Effector memory CD8-positive, alpha-beta T cell (primary cell): ENCODE measurements at regions not wholly inside any gene's neighbourhood (a gene's known extent, or its start where the extent isn't known, plus 50 kb on each side); places are given as distances from the start of the nearest gene placed in this dataset.
"Not testable (repeated sequence)": the region's sequence is repeated elsewhere in the genome, so short reads cannot be mapped to it uniquely, and the experiment has no call there.

Experiments used
- ATAC-seq: fragments of 150-1000 bp; cut with Tn5 transposase; replicated peaks from 2 replicates; pipeline ENCODE4 v1.10.0; 2021; ENCODE audit warnings: mild to moderate bottlenecking, moderate library complexity
- DNase-seq, 3 experiments: peaks; one replicate each; pipeline ENCODE4 v3.0.0; 2021
- H3K27ac Mint-ChIP-seq, 2 donors: one replicate each; pipeline ENCODE4 v1.8.0; 2022; ENCODE audit warnings: mild to moderate bottlenecking in 2 of 2, mixed read lengths in 2 of 2, moderate library complexity in 2 of 2
- H3K27me3 Mint-ChIP-seq, 2 donors: one replicate each; pipeline ENCODE4 v1.8.0; 2022; ENCODE audit warnings: mixed read lengths in 2 of 2
- H3K36me3 Mint-ChIP-seq: one replicate; pipeline ENCODE4 v1.8.0; 2022; ENCODE audit warnings: mild to moderate bottlenecking, moderate library complexity, mixed read lengths; ENCODE audit not compliant: insufficient read depth
- H3K4me1 Mint-ChIP-seq, 2 donors: one replicate each; pipeline ENCODE4 v1.8.0; 2022; ENCODE audit warnings: low read depth in 2 of 2, mixed read lengths in 2 of 2
- H3K4me3 Mint-ChIP-seq, 2 donors: one replicate each; pipeline ENCODE4 v1.8.0; 2022; ENCODE audit warnings: mild to moderate bottlenecking in 2 of 2, mixed read lengths in 2 of 2, moderate library complexity in 2 of 2
- H3K9me3 Mint-ChIP-seq, 2 donors: one replicate each; pipeline ENCODE4 v1.8.0; 2022; ENCODE audit warnings: mixed read lengths in 2 of 2

DNA sequence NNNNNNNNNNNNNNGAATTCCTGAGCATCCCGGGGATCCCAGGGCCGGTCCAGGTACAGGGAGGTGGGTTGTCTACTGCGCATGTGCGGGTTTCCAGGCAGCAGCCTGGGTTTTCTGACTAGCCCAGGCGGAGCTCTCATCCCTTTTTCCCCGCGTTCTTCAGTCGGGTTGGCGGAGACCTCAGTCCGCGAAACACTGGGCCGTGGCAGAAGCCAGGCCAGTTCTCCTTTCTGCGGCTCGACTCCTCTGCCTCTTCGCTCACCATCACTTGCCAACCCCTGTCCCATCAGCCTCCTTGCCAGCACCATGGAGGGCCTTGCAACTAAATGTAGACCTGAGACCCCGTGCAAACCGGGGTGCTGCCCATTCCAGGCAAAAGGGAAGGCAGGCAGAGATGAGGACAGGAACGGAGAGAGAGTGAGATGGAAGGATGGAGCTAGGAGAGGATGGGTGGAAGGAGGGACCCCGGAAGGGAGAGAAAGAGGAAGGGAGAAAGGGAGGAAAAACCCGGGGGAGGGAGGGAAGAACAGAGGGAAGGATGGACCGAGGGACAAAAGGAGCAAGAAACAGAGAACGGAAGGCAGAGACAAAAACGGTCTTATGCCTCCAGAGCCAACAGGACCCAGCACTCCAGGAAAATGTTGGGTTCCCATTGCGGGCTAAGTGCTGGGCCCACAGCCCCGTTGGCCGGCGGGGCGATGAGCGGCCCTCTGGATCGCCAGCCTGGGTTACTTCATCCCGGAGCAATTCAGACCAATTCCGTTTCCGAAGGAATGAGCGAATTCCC lies 445.4 kb upstream of the DEFB115 start:
- no peak overlapping the region for H3K4me3 Mint-ChIP-seq
- H3K9me3 Mint-ChIP-seq: peaks cover 9 to 17% of the 10 kb centered on the region in 2 donors
- no peaks in the 10 kb centered on the region for H3K4me1 Mint-ChIP-seq
- H3K27me3 Mint-ChIP-seq: peaks cover 0 to 5% of the 10 kb centered on the region in 2 donors
- ATAC-seq: no peak
- no peak for DNase-seq
- no peaks in the 10 kb centered on the region for H3K36me3 Mint-ChIP-seq
- H3K27ac Mint-ChIP-seq: no peak overlapping the region

DNA sequence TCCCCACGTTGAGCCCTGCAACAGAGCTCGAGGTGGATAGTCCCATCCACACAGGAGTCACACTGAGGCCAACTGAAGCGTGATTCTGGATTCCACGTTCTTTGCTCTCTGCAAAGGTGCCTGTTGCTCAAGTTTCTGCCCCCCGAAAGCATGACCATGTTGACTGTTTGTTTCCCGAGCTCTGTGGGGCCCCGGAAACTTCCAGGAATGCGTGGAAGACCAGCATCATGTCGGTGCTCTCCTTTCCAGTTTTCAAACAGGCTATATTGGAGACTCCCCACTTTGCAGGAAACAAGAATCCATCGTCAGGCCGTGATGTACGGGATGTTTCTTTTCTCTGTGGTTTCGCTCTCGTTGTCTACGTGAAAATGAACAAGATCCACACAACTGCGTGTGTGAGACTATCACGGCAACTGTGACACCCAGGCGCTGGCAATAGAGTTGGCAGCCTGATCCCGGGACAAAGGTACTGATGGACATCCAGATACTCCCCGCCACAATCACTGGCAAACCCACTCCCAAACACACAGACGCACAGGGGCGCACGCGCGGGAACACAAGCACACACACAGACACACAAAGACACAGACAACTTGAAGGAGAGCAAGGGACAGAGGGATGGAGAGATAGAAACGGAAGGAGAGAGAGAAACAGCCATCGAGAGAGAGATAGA lies 444.6 kb upstream of the DEFB115 start:
- H3K9me3 Mint-ChIP-seq: peaks cover 9 to 17% of the 10 kb centered on the region in 2 donors
- H3K27me3 Mint-ChIP-seq: peaks cover 0 to 5% of the 10 kb centered on the region in 2 donors
- no peaks in the 10 kb centered on the region for H3K36me3 Mint-ChIP-seq
- H3K27ac Mint-ChIP-seq: no peak overlapping the region
- DNase-seq (no peak), ATAC-seq (no peak)
- no peaks in the 10 kb centered on the region for H3K4me1 Mint-ChIP-seq
- no peak overlapping the region for H3K4me3 Mint-ChIP-seq

DNA sequence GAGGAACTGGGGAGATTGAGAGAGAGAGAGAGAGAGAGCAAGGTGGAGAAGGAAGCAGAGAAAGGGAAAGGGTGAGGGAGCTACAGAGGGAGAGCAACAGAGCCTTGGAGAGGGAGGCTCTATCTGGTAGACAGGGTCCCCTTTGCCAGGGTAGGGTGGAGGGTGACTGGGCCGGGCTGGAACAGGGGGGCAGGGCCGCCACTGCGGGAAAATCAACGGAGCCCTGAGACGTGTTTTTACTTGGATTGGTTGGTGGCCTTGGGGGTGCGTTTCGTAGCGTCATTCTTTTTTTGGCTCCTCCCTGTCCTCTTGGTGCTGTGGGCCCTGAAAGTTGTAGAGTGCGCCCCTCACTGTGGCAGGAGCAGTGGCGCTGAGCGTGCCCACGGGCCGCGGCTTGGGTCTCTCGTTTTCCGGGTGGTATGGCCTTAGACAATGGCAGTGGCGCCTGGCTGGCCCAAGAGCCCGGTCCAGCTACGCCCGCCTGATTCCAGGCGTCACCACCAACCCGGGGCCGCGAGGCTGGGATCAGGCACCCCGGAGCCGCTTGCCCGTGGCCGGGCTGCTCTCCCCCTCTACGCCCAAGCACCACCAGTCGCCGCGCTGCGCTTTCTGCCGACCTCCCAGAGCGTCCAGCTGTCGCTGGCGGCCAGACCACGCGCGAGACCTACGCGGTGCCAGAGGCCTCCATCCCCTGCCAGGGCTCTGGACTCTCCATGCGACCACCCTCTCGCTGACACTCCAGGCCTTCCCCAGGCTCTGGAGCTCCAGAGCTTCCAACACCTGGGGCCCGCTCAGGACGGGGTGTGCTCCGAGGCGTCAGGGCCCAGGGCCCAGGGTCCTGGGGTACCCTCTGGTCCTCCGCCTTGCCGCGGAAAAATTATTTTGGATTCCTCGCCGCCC lies 443.8 kb upstream of the DEFB115 start:
- not testable (repeated sequence) for H3K4me1 Mint-ChIP-seq, DNase-seq, H3K4me3 Mint-ChIP-seq, ATAC-seq, H3K27ac Mint-ChIP-seq, H3K27me3 Mint-ChIP-seq, H3K36me3 Mint-ChIP-seq
- H3K9me3 Mint-ChIP-seq: peaks cover 9 to 17% of the 10 kb centered on the region in 2 donors

- not testable (repeated sequence) for ATAC-seq
Observed at GRCh38 chr20:30814312-30814639, 443.2 kb upstream of the DEFB115 start.

GRCh38 chr20:30815027-30815576 lies 442.4 kb upstream of the DEFB115 start:
- not testable (repeated sequence) for H3K4me3 Mint-ChIP-seq, H3K36me3 Mint-ChIP-seq, H3K4me1 Mint-ChIP-seq, ATAC-seq, H3K27me3 Mint-ChIP-seq, H3K27ac Mint-ChIP-seq, DNase-seq
- H3K9me3 Mint-ChIP-seq: peaks cover 9 to 17% of the 10 kb centered on the region in 2 donors

More at GRCh38 chr20:30814312-30814639, 443.2 kb upstream of the DEFB115 start:
- H3K27ac Mint-ChIP-seq, H3K27me3 Mint-ChIP-seq, DNase-seq, H3K4me3 Mint-ChIP-seq, H3K4me1 Mint-ChIP-seq, H3K36me3 Mint-ChIP-seq: not testable (repeated sequence)
- peaks cover 9 to 17% of the 10 kb centered on the region in 2 donors for H3K9me3 Mint-ChIP-seq

DNA sequence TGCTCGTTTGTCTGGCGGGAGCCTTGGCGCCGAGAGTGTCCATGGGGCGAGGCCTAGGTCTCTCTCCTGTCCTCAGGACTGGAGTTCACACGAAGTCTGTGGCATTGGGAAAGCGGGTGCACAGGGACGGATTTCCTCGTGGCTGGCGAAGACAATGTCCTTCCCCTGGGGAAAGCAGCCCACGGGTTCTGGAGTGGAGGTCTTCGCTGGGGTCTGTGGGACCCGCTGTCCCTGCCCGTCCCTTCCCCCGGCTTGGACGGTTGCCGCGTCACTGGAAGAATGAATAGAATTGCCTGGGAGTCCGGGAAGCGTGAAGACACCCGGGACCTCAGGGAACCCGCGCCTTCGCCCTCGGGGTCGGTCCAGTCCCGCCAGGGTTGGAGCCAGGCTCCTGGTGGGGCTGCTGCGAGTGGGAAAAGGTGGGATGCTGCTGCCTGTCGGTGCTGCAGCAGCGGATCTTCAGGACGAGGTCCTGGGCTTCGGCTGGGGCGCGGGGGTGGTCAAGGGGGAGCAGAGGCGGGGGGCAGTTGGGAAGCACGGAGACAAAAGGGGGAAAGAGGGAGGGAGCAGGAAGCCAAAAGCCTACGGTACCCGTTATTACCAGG lies 441.8 kb upstream of the DEFB115 start:
- Mint-ChIP-seq H3K4me3 (no peak overlapping the region), H3K27ac (no peak overlapping the region), H3K4me1 (no peaks in the 10 kb centered on the region), H3K36me3 (no peaks in the 10 kb centered on the region), H3K27me3 (peaks cover 0 to 5% of the 10 kb centered on the region in 2 donors), H3K9me3 (peaks cover 9 to 17% of the 10 kb centered on the region in 2 donors)
- ATAC-seq (no peak), DNase-seq (no peak)

DNA sequence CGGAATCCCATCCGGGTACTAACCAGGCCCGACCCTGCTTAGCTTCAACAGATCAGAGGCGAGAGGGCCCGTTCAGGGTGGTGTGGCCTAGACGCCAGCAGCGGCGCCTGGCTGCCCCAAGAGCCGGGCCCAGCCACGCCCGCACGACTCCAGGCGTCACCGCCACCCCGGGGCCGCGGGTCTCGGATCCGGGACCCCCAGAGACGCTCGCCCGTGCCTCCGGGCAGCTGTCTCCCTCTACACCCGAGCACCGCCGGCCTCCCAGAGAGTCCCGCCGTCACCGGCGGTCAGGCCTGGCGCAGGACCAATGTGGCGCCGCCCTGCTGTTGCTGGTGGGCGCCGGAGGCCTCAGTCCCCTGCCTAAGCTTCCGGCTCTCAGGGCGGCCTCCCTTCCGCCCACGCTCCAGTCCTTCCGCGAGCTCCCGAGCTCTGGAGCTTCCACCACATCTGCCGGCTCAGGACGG lies 441.2 kb upstream of the DEFB115 start:
- H3K4me3 Mint-ChIP-seq: no peak overlapping the region
- H3K36me3 Mint-ChIP-seq: no peaks in the 10 kb centered on the region
- no peak for DNase-seq
- no peaks in the 10 kb centered on the region for H3K4me1 Mint-ChIP-seq
- peaks cover 9 to 17% of the 10 kb centered on the region in 2 donors for H3K9me3 Mint-ChIP-seq
- H3K27me3 Mint-ChIP-seq: peaks cover 0 to 5% of the 10 kb centered on the region in 2 donors
- ATAC-seq: no peak
- no peak overlapping the region for H3K27ac Mint-ChIP-seq

DNA sequence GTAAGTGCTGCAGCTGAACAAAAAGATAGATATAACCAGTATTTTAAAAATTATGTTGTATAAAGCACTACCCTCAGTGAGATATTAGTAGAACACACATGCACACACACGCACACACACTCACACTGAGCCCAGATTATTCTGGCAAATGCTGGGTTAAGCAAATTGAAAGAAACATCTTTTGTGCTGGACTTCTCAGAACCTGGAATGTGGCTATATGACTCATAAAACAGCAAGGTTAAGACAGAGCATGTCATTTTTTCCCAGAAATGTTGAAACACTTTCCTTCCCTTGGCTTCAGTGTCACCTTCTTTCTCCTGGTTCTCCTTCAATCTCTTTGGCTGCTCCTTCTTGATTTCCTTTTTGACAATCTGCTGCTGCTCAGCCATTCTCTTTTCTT lies 435.8 kb upstream of the DEFB115 start:
- H3K4me3 Mint-ChIP-seq, H3K36me3 Mint-ChIP-seq, ATAC-seq, DNase-seq, H3K4me1 Mint-ChIP-seq, H3K27me3 Mint-ChIP-seq, H3K9me3 Mint-ChIP-seq, H3K27ac Mint-ChIP-seq: not testable (repeated sequence)

- not testable (repeated sequence) for ATAC-seq, H3K27me3 Mint-ChIP-seq, H3K4me1 Mint-ChIP-seq, H3K36me3 Mint-ChIP-seq, H3K4me3 Mint-ChIP-seq, H3K27ac Mint-ChIP-seq, DNase-seq
- H3K9me3 Mint-ChIP-seq: peaks cover 1 to 13% of the 10 kb centered on the region in 2 donors
Observed at GRCh38 chr20:30824666-30825065, 432.8 kb upstream of the DEFB115 start.

DNA sequence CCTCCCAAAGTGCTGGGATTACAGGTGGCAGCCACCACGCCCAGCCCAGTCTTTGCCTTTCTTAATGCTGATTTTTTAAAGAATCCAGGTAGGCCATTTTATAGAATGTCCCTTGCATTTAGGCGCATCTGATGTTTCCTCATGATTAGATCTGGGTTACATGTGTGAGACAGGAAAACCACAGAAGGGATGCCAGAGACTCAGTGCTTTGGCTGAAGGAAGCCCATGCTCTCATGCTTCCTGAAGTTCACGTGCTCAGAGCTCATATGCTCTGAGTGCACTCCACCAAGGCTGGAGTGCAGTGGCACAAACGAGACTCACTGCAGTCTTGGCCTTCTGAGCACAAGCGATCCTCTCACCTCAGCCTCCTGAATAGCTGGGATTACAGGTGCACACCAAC lies 411.5 kb upstream of the DEFB115 start:
- H3K27me3 Mint-ChIP-seq, H3K9me3 Mint-ChIP-seq, H3K36me3 Mint-ChIP-seq, H3K27ac Mint-ChIP-seq, H3K4me3 Mint-ChIP-seq, DNase-seq, H3K4me1 Mint-ChIP-seq: not testable (repeated sequence)
- ATAC-seq: peak; percentile 63

- not testable (repeated sequence) for H3K4me3 Mint-ChIP-seq, H3K27me3 Mint-ChIP-seq, ATAC-seq, H3K4me1 Mint-ChIP-seq, H3K36me3 Mint-ChIP-seq, DNase-seq, H3K27ac Mint-ChIP-seq
- H3K9me3 Mint-ChIP-seq: peaks cover 10 to 25% of the 10 kb centered on the region in 2 donors
Observed at GRCh38 chr20:30868271-30868670, 389.2 kb upstream of the DEFB115 start.

DNA sequence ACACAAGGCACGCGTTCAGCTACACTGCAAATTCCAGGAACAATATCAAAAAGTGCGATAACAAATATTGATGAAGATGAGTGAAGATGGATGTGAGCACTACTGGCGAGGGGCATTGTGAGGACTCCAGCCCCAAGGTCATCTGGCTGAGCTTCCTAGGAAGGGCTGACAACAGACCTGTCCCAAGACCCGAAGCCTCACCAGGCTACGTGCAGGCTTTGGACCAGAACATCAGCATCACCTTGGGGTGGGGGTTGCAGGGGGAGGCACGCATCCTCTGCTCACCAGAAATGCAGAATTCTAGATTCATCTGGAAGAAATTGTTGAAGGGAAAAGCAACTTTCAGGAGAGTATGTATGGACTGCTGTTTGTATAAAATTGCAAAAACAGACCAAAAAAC lies 386.3 kb upstream of the DEFB115 start:
- not testable (repeated sequence) for H3K27ac Mint-ChIP-seq, H3K36me3 Mint-ChIP-seq, H3K4me1 Mint-ChIP-seq, H3K27me3 Mint-ChIP-seq, H3K4me3 Mint-ChIP-seq, DNase-seq, ATAC-seq
- peaks cover 10 to 35% of the 10 kb centered on the region in 2 donors for H3K9me3 Mint-ChIP-seq

DNA sequence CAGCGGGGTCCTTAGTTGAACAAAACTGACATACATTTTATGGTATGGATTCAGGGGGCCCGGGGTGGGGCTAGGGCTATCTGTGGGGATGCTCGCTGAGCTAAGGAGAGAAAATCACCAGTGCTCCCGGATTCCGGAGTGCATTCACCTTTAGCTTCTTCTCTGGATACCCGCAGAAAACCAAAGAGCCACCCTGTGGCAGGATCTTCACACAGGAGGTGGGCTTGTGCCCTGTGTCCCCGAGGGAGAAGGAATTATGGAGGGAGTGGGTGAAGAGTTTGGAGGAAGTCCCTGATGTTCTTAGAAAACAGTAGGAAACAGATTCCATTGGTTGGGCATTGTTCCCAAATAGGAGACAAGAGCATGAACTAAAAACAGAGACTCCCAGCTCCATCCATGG lies 385.2 kb upstream of the DEFB115 start:
- not testable (repeated sequence) for H3K36me3 Mint-ChIP-seq, ATAC-seq, H3K27me3 Mint-ChIP-seq, H3K4me1 Mint-ChIP-seq, H3K27ac Mint-ChIP-seq, H3K4me3 Mint-ChIP-seq, DNase-seq
- peaks cover 13 to 37% of the 10 kb centered on the region in 2 donors for H3K9me3 Mint-ChIP-seq
